ENCODE measurements at regions not wholly inside any gene's neighbourhood (a gene's known extent, or its start where the extent isn't known, plus 50 kb on each side); places are given as distances from the start of the nearest gene placed in this dataset.
"Not testable (repeated sequence)": the region's sequence is repeated elsewhere in the genome, so short reads cannot be mapped to it uniquely, and the experiment has no call there.

DNA sequence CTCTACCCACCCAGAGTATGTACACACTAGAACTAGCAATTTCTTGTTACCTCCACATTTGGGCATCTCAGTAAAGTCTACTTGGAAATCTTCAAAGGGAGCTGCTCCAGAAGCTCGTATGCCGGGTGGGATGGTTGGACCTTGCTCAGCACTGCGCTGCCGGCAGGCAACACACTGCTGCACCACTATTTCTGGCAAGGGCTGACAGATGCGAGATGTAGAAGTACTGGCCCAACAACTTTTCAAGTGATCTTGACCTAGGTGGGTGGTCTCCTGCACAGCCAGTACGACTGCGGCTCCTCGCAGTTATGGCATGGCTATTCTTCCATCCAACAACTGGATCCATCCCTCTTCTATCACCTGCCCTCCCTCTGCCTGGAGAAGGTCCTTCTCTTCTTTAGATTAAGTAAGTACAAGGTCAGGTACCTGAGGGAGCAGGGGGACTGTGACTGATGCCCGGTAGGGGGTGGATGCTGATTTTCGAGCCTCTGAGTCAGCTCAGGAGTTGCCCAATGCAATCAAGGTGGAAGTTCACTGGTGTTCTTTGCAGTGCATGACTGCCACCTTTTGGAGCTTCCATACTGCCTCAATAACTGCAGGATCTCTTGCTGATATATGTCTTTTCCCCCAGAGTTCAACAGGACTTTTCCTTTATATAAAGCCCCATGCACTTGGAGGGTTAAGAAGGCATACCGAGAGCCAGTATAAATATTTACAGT is 100.4 kb upstream of the SLC1A4 start:
- WGBS, 2 donors: 77% methylated on average over 11 of the region's 11 CpGs
- Histone ChIP-seq H3K27ac (no peak overlapping the region), H3K4me3 (no peak overlapping the region), H3K4me1 (no peaks in the 10 kb centered on the region), H3K27me3 (no peaks in the 10 kb centered on the region), H3K9me3 (no peaks in the 10 kb centered on the region), H3K36me3 (no peaks in the 10 kb centered on the region)
- FAIRE-seq (no peak), DNase-seq (no peak), ATAC-seq (no peak)
- TF ChIP-seq, protein P1, sequence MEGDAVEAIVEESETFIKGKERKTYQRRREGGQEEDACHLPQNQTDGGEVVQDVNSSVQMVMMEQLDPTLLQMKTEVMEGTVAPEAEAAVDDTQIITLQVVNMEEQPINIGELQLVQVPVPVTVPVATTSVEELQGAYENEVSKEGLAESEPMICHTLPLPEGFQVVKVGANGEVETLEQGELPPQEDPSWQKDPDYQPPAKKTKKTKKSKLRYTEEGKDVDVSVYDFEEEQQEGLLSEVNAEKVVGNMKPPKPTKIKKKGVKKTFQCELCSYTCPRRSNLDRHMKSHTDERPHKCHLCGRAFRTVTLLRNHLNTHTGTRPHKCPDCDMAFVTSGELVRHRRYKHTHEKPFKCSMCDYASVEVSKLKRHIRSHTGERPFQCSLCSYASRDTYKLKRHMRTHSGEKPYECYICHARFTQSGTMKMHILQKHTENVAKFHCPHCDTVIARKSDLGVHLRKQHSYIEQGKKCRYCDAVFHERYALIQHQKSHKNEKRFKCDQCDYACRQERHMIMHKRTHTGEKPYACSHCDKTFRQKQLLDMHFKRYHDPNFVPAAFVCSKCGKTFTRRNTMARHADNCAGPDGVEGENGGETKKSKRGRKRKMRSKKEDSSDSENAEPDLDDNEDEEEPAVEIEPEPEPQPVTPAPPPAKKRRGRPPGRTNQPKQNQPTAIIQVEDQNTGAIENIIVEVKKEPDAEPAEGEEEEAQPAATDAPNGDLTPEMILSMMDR (IDR thresholded peaks at IDR 0.05): no peak
- intact Hi-C loops (cut with DNase I): no loop called here

DNA sequence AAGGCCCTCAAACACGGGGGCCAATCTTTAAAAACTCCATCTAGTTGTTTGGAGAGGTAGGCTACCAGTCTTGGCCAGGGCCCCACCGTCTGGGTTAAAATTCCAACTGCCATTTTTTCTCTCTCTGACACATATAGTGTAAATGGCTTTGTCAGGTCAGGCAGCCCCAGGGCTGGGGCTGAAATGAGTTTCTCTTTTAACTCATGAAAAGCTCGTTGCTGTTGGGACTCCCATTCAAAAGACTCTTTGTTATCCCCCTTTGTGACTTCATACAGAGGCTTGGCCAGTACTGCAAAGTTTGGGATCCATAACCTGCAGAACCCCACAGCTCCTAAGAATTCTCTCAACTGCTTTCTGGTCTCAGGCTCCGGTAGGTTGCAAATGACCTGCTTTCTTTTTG is 99.4 kb upstream of the SLC1A4 start:
- 64% methylated on average over 4 of the region's 4 CpGs for WGBS, 2 donors
- H3K27ac ChIP-seq: no peak overlapping the region
- H3K36me3 ChIP-seq: no peaks in the 10 kb centered on the region
- intact Hi-C loops (cut with DNase I): no loop called here
- no peak overlapping the region for H3K4me3 ChIP-seq
- no peaks in the 10 kb centered on the region for H3K9me3 ChIP-seq
- no peak for ATAC-seq
- FAIRE-seq: no peak
- no peaks in the 10 kb centered on the region for H3K4me1 ChIP-seq
- TF ChIP-seq, protein P1 (IDR thresholded peaks at IDR 0.05): no peak
- DNase-seq: no peak
- H3K27me3 ChIP-seq: no peaks in the 10 kb centered on the region

DNA sequence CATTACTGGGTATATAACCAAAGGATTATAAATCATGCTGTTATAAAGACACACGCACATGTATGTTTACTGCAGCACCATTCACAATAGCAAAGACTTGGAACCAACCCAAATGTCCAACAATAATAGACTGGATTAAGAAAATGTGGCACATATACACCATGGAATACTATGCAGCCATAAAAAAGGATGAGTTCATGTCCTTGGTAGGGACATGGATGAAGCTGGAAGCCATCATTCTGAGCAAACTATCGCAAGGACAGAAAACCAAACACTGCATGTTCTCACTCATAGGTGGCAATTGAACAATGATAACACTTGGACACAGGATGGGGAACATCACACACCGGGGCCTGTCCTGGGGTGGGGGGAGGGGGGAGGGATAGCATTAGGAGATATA is 92.6 kb upstream of the SLC1A4 start:
- H3K4me3 ChIP-seq; H3K27ac ChIP-seq; H3K27me3 ChIP-seq; H3K36me3 ChIP-seq; H3K4me1 ChIP-seq; DNase-seq; H3K9me3 ChIP-seq; intact Hi-C loops (cut with DNase I); ATAC-seq; FAIRE-seq: not testable (repeated sequence)
- WGBS, 2 donors: 90 to 91% methylated on average over 3 of the region's 3 CpGs

DNA sequence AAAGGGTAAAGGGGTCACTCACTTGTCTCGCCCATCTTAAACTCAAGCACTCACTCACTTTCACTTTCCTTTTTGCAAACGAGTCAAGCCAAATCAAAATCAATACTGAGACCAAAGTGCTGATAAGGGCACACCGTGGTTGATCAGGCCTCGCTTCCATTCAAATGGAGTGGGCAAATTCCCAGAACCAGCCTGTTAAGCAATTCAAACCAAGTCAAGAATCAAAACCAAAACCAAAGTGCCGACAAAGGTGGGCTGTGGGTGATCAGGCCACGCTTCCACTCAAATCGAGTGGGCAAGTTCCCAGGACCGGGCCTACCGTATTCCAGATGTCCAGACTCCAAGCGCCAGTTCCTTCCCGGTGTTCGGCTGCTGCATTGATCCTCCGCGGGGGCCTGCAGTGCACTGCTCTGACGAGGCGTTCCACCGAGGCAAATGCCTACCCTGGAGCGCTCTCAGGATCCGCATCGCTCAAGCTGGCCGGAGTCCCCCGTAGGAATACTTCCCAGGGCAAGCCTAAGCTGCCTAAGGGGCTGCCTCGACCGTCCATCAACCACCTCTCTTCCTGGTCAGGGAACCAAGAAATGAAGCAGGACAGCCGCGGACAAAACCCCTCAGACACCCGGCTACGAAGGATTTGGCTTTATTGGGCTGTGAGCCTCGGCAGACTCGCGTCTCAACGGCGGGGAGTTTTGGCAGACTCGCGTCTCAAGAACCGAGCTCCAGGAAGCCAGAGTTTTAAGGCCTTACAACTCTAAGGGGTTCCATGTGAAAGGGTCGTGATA is 89.9 kb upstream of the SLC1A4 start:
- H3K4me1 ChIP-seq: peaks cover 0 to 5% (median 0%) of the 10 kb centered on the region in 3 donors
- H3K36me3 ChIP-seq: no peaks in the 10 kb centered on the region
- FAIRE-seq (no peak), DNase-seq (peak in 1 of 6 donors; percentile 16), ATAC-seq (peak in 3 of 4 donors; percentile 46 to 49 (median 47))
- intact Hi-C loops (cut with DNase I): no loop called here
- no peak overlapping the region for H3K4me3 ChIP-seq
- no peak overlapping the region for H3K27ac ChIP-seq
- no peaks in the 10 kb centered on the region for H3K27me3 ChIP-seq
- H3K9me3 ChIP-seq: no peaks in the 10 kb centered on the region
- TF ChIP-seq, protein P1 (IDR thresholded peaks at IDR 0.05): no peak
- WGBS, 2 donors: 82 to 83% methylated on average over 37 of the region's 37 CpGs

DNA sequence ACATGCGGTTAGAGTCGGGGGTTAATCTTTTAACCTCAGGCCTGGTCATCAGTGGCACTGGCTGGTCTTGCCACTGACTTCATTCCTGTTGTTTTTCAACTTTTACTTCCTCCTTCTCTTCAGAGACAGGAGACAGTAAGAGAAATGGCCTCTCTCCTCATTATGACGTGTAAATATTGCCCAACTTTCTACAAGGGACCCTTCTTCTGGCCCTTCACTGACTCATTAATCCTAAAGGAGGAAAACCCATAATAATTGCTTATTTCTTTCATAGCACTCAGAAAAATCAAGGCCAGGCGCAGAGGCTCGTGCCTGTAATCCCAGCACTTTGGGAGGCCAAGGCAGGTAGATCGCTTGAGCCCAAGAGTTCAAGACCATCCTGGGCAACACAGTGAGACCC is 89.3 kb upstream of the SLC1A4 start:
- WGBS, 2 donors: 84 to 87% methylated on average over 6 of the region's 6 CpGs
- not testable (repeated sequence) for DNase-seq, H3K4me1 ChIP-seq

More for the DNA sequence above, 89.3 kb upstream of the SLC1A4 start:
- FAIRE-seq; H3K27ac ChIP-seq; H3K4me3 ChIP-seq; intact Hi-C loops (cut with DNase I); H3K9me3 ChIP-seq; H3K27me3 ChIP-seq; H3K36me3 ChIP-seq: not testable (repeated sequence)
- peak in 2 of 4 donors; percentile 21 to 29 for ATAC-seq

Data from pancreas (tissue), 10 donors.